ENCODE measurements at regions not wholly inside any gene's neighbourhood (a gene's known extent, or its start where the extent isn't known, plus 50 kb on each side); places are given as distances from the start of the nearest gene placed in this dataset.

DNA sequence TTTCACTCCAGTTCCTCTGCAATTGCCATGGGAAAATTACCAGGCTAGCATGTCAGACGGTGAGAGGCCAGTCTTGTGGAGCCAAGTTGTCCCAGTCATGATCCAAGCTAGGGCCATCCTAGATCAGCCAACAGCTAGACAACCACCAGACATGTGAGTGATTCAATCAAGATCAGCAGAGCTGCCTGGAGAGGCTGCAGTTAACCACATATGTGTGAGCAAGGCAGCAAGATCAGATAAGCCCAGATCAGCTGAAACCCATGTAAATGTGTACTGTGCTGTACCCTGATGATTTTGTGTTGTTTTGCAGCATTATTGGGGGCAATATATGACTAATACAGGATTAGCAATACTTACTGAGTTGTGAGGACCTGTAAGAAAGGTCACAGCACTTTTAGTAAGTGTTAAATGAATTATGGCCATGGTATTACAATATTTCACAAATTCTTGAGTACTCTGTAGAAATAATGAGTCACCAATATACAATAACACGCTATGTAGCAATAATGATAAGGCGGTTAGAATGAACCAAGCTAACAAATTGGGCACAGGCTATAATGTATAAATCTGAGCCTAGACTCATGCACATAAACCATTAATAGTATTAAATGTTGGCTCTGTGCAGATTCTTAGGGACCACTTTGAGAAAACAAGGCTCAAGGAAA, 91.4 kb downstream of the SUDS3 start:
- Histone ChIP-seq H3K27ac (no peak overlapping the region), H3K4me1 (no peaks in the 10 kb centered on the region), H3K9me3 (peaks cover 4% of the 10 kb centered on the region), H3K27me3 (no peaks in the 10 kb centered on the region), H3K4me3 (no peak overlapping the region), H3K36me3 (no peaks in the 10 kb centered on the region)
- no peak for DNase-seq (ENCODE audit: low spot score in 2 of 2)
- WGBS, result 83% methylated on average over 3 of the region's 3 CpGs
- TF ChIP-seq EP300 (IDR thresholded peaks at IDR 0.05), result no peak
- TF ChIP-seq CTCF (IDR thresholded peaks at IDR 0.05), result no peak
- no peak for TF ChIP-seq POLR2AphosphoS5 (IDR thresholded peaks at IDR 0.05)
- no peak for TF ChIP-seq POLR2A (IDR thresholded peaks at IDR 0.05)

DNA sequence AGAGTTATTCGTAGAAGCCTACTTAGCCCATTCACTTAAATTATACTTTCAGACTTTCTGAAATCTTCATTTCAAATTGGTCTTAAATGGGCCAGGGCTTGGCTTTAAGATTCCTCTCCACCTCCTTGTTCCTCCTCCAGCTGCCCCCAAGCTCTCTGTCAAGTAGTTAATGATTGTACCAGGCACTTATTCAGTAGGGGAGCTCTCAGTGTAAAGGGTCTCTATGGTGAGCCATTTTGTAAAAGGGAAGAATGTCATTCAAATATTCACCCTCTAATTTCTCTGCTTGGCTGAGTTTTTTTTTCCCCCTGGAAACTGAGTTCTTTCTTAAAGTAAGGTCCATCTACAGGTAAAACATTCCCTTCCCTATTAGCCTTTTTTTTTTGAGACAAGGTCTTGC, 96.6 kb downstream of the SUDS3 start:
- Histone ChIP-seq H3K4me3 (no peak overlapping the region), H3K36me3 (no peaks in the 10 kb centered on the region), H3K27ac (no peak overlapping the region), H3K27me3 (no peaks in the 10 kb centered on the region), H3K4me1 (no peaks in the 10 kb centered on the region), H3K9me3 (peaks cover 4% of the 10 kb centered on the region)
- DNase-seq (ENCODE audit: low spot score in 2 of 2), result no peak
- WGBS, result 97% methylated on average over 1 of the region's 1 CpG
- no peak for TF ChIP-seq CTCF (IDR thresholded peaks at IDR 0.05)
- TF ChIP-seq POLR2A (IDR thresholded peaks at IDR 0.05), result no peak
- no peak for TF ChIP-seq POLR2AphosphoS5 (IDR thresholded peaks at IDR 0.05)
- no peak for TF ChIP-seq EP300 (IDR thresholded peaks at IDR 0.05)

GRCh38 chr12:118480235-118480634, 103.9 kb downstream of the SUDS3 start:
- no peak for TF ChIP-seq POLR2AphosphoS5 (IDR thresholded peaks at IDR 0.05)
- no peak for TF ChIP-seq CTCF (IDR thresholded peaks at IDR 0.05)
- no peak for TF ChIP-seq POLR2A (IDR thresholded peaks at IDR 0.05)
- no peak for TF ChIP-seq EP300 (IDR thresholded peaks at IDR 0.05)
- Histone ChIP-seq H3K36me3 (no peaks in the 10 kb centered on the region), H3K4me1 (no peaks in the 10 kb centered on the region)

GRCh38 chr12:118488034-118488433, 111.7 kb downstream of the SUDS3 start:
- no peak for DNase-seq (ENCODE audit: low spot score in 2 of 2)
- Histone ChIP-seq H3K4me1 (no peaks in the 10 kb centered on the region), H3K9me3 (peaks cover 3% of the 10 kb centered on the region), H3K27ac (no peak overlapping the region), H3K36me3 (no peaks in the 10 kb centered on the region), H3K27me3 (peaks cover 6% of the 10 kb centered on the region), H3K4me3 (no peak overlapping the region)
- 63% methylated on average over 2 of the region's 2 CpGs for WGBS
- TF ChIP-seq POLR2AphosphoS5 (IDR thresholded peaks at IDR 0.05), result no peak
- no peak for TF ChIP-seq POLR2A (IDR thresholded peaks at IDR 0.05)

More at GRCh38 chr12:118480235-118480634, 103.9 kb downstream of the SUDS3 start:
- Histone ChIP-seq H3K27me3 (no peaks in the 10 kb centered on the region), H3K9me3 (no peaks in the 10 kb centered on the region), H3K4me3 (no peak overlapping the region), H3K27ac (no peak overlapping the region)
- WGBS, result 85% methylated on average over 4 of the region's 4 CpGs
- DNase-seq (ENCODE audit: low spot score in 2 of 2), result no peak

DNA sequence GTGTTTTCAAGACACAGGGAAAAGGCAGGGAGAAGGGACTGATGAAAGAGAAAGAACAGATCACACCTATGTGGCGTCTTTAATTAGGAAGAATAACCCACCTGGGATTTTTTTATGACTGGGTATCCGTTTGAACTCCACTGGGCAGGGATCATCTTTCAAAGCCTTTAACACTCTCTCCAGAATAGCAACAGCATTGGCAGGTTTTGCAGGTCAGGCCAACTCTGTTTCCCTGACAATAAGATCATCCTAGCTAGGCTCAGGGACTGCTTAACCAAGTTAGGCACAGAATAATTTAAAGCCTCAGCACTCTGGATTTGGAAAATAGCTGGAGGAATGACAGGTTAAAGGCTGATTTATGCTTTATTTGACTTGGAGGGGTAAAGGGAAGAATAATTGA, 117.6 kb downstream of the SUDS3 start:
- H3K36me3 ChIP-seq, result no peaks in the 10 kb centered on the region
- no peak overlapping the region for H3K27ac ChIP-seq
- H3K4me3 ChIP-seq, result no peak overlapping the region
- H3K4me1 ChIP-seq, result no peaks in the 10 kb centered on the region
- no peak for DNase-seq (ENCODE audit: low spot score in 2 of 2)
- no peaks in the 10 kb centered on the region for H3K9me3 ChIP-seq
- TF ChIP-seq CTCF (IDR thresholded peaks at IDR 0.05), result no peak
- no peak for TF ChIP-seq POLR2AphosphoS5 (IDR thresholded peaks at IDR 0.05)
- no peak for TF ChIP-seq POLR2A (IDR thresholded peaks at IDR 0.05)
- no peak for TF ChIP-seq EP300 (IDR thresholded peaks at IDR 0.05)
- peaks cover 3% of the 10 kb centered on the region for H3K27me3 ChIP-seq
- 2% methylated on average over 2 of the region's 2 CpGs for WGBS

GRCh38 chr12:118494776-118495175, 118.4 kb downstream of the SUDS3 start:
- no peaks in the 10 kb centered on the region for H3K9me3 ChIP-seq
- H3K36me3 ChIP-seq, result no peaks in the 10 kb centered on the region
- TF ChIP-seq POLR2A (IDR thresholded peaks at IDR 0.05) (no peak), CTCF (IDR thresholded peaks at IDR 0.05) (no peak), EP300 (IDR thresholded peaks at IDR 0.05) (no peak), POLR2AphosphoS5 (IDR thresholded peaks at IDR 0.05) (no peak)
- H3K27ac ChIP-seq, result no peak overlapping the region
- 87% methylated on average over 3 of the region's 3 CpGs for WGBS
- no peaks in the 10 kb centered on the region for H3K27me3 ChIP-seq
- H3K4me3 ChIP-seq, result no peak overlapping the region
- no peak for DNase-seq (ENCODE audit: low spot score in 2 of 2)
- no peaks in the 10 kb centered on the region for H3K4me1 ChIP-seq
